ENCODE measurements at regions not wholly inside any gene's neighbourhood (a gene's known extent, or its start where the extent isn't known, plus 50 kb on each side); places are given as distances from the start of the nearest gene placed in this dataset.

GRCh38 chr12:118780939-118781338, 200.4 kb upstream of the SRRM4 start (continued):
- TF ChIP-seq, protein P1, sequence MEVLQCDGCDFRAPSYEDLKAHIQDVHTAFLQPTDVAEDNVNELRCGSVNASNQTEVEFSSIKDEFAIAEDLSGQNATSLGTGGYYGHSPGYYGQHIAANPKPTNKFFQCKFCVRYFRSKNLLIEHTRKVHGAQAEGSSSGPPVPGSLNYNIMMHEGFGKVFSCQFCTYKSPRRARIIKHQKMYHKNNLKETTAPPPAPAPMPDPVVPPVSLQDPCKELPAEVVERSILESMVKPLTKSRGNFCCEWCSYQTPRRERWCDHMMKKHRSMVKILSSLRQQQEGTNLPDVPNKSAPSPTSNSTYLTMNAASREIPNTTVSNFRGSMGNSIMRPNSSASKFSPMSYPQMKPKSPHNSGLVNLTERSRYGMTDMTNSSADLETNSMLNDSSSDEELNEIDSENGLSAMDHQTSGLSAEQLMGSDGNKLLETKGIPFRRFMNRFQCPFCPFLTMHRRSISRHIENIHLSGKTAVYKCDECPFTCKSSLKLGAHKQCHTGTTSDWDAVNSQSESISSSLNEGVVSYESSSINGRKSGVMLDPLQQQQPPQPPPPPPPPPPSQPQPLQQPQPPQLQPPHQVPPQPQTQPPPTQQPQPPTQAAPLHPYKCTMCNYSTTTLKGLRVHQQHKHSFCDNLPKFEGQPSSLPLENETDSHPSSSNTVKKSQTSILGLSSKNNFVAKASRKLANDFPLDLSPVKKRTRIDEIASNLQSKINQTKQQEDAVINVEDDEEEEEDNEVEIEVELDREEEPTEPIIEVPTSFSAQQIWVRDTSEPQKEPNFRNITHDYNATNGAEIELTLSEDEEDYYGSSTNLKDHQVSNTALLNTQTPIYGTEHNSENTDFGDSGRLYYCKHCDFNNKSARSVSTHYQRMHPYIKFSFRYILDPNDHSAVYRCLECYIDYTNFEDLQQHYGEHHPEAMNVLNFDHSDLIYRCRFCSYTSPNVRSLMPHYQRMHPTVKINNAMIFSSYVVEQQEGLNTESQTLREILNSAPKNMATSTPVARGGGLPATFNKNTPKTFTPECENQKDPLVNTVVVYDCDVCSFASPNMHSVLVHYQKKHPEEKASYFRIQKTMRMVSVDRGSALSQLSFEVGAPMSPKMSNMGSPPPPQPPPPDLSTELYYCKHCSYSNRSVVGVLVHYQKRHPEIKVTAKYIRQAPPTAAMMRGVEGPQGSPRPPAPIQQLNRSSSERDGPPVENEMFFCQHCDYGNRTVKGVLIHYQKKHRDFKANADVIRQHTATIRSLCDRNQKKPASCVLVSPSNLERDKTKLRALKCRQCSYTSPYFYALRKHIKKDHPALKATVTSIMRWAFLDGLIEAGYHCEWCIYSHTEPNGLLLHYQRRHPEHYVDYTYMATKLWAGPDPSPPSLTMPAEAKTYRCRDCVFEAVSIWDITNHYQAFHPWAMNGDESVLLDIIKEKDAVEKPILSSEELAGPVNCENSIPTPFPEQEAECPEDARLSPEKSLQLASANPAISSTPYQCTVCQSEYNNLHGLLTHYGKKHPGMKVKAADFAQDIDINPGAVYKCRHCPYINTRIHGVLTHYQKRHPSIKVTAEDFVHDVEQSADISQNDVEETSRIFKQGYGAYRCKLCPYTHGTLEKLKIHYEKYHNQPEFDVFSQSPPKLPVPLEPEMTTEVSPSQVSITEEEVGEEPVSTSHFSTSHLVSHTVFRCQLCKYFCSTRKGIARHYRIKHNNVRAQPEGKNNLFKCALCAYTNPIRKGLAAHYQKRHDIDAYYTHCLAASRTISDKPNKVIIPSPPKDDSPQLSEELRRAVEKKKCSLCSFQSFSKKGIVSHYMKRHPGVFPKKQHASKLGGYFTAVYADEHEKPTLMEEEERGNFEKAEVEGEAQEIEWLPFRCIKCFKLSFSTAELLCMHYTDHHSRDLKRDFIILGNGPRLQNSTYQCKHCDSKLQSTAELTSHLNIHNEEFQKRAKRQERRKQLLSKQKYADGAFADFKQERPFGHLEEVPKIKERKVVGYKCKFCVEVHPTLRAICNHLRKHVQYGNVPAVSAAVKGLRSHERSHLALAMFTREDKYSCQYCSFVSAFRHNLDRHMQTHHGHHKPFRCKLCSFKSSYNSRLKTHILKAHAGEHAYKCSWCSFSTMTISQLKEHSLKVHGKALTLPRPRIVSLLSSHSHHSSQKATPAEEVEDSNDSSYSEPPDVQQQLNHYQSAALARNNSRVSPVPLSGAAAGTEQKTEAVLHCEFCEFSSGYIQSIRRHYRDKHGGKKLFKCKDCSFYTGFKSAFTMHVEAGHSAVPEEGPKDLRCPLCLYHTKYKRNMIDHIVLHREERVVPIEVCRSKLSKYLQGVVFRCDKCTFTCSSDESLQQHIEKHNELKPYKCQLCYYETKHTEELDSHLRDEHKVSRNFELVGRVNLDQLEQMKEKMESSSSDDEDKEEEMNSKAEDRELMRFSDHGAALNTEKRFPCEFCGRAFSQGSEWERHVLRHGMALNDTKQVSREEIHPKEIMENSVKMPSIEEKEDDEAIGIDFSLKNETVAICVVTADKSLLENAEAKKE (CRISPR knock-in tag; IDR thresholded peaks at IDR 0.05), result no peak
- TF ChIP-seq CTCF (conservative IDR thresholded peaks at IDR 0.05; ENCODE audit: low read depth in 2 of 2) (no peak), POLR2AphosphoS5 (IDR thresholded peaks at IDR 0.05; ENCODE audit: low read depth) (no peak)
- TF ChIP-seq, protein P2, sequence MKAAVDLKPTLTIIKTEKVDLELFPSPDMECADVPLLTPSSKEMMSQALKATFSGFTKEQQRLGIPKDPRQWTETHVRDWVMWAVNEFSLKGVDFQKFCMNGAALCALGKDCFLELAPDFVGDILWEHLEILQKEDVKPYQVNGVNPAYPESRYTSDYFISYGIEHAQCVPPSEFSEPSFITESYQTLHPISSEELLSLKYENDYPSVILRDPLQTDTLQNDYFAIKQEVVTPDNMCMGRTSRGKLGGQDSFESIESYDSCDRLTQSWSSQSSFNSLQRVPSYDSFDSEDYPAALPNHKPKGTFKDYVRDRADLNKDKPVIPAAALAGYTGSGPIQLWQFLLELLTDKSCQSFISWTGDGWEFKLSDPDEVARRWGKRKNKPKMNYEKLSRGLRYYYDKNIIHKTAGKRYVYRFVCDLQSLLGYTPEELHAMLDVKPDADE (IDR thresholded peaks at IDR 0.05), result no peak

DNA sequence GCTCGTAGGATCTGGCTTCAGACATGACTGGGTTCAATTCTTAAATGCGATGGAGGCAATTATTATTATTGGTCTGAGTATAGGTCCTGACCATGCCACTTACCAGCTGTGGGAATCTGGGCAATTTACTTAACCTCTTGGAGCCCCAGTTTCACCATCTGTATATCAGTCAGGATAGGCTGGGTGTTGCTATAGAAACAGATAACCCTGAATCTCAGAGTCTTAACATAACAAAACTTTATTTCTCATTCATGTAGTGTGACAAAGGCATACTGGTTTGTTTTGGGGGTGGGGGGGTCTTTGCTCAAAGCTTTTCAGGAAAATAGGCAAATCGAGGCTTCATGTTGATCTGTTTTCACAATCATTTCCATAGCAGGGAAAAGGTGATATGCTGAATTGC, 199.6 kb upstream of the SRRM4 start:
- H3K4me3 Mint-ChIP-seq, result no peak overlapping the region

More for the DNA sequence above, 199.6 kb upstream of the SRRM4 start:
- H4K20me1 ChIP-seq (replicated peaks; ENCODE audit: insufficient read depth), result no peaks in the 10 kb centered on the region
- DNase-seq (ENCODE audit: low spot score) (peak; percentile 50), ATAC-seq (peak; percentile 73)
- H3F3A ChIP-seq (replicated peaks; ENCODE audit: low read depth), result no peaks in the 10 kb centered on the region
- H3K4me3 ChIP-seq, result no peak overlapping the region
- no peak overlapping the region for H3K27ac ChIP-seq (ENCODE audit: low read depth)
- no peak overlapping the region for H2AFZ ChIP-seq
- Mint-ChIP-seq H3K9me3 (no peaks in the 10 kb centered on the region; the same call in 2 of the 3 replicates), H3K4me1 (peaks cover 17% of the 10 kb centered on the region; the same call in 2 of the 3 replicates), H3K36me3 (ENCODE audit: low read depth) (no peaks in the 10 kb centered on the region), H3K27ac (no peak overlapping the region), H3K27me3 (ENCODE audit: insufficient read depth, low read depth, poor library complexity) (peaks cover 6% of the 10 kb centered on the region)
- H3K36me3 ChIP-seq (ENCODE audit: insufficient read depth), result no peaks in the 10 kb centered on the region
- TF ChIP-seq ZNF114 (CRISPR knock-in tag; IDR thresholded peaks at IDR 0.05), result no peak
- TF ChIP-seq JUNB (IDR thresholded peaks at IDR 0.05; ENCODE audit: unreplicated experiment), result no peak
- no peak for TF ChIP-seq CREB1 (CRISPR knock-in tag; IDR thresholded peaks at IDR 0.05; ENCODE audit: low read depth)
- peak overlapping the region; percentile 18 for H3K4me2 ChIP-seq
- H3K9me2 ChIP-seq (ENCODE audit: insufficient read depth), result no peaks in the 10 kb centered on the region; the same call in 1 of the 2 replicates
- peaks cover 17% of the 10 kb centered on the region for H3K4me1 ChIP-seq (ENCODE audit: insufficient read depth)
- no peaks in the 10 kb centered on the region for H3K79me2 ChIP-seq (replicated peaks; ENCODE audit: insufficient read depth)
- no peaks in the 10 kb centered on the region for H3K27me3 ChIP-seq (ENCODE audit: insufficient read depth)

Data from GM23338 (cell line).